ENCODE measurements at regions not wholly inside any gene's neighbourhood (a gene's known extent, or its start where the extent isn't known, plus 50 kb on each side); places are given as distances from the start of the nearest gene placed in this dataset.

GRCh38 chr7:124413029-124413428 is 352.6 kb downstream of the GPR37 start:
- TF ChIP-seq CTCF (IDR thresholded peaks at IDR 0.05; ENCODE audit: insufficient read depth, low read length) (no peak), POLR2AphosphoS5 (IDR thresholded peaks at IDR 0.05; ENCODE audit: low read depth) (no peak)

All from HL-60 (cell line).